Osteoblast (primary cell): ENCODE measurements at regions not wholly inside any gene's neighbourhood (a gene's known extent, or its start where the extent isn't known, plus 50 kb on each side); places are given as distances from the start of the nearest gene placed in this dataset.

Source experiments
- DNase-seq: peaks from one replicate; pipeline ENCODE4 v3.0.0; 2011; ENCODE audit warnings: low spot score, mixed read lengths; ENCODE audit not compliant: insufficient read length; ENCODE audit errors: missing footprints
- H2AFZ ChIP-seq: 2 replicates; pipeline ENCODE4 v1.6.0; 2011; ENCODE audit warnings: mild to moderate bottlenecking, low read length
- H3K27ac ChIP-seq: 2 replicates; pipeline ENCODE4 v1.5.1; 2011; ENCODE audit warnings: mild to moderate bottlenecking, low read depth, low read length, moderate library complexity
- H3K27me3 ChIP-seq: 2 replicates; pipeline ENCODE4 v1.6.0; 2012; ENCODE audit warnings: mild to moderate bottlenecking, control low read depth, inconsistent platforms, low read length, moderate library complexity; ENCODE audit not compliant: insufficient read depth
- H3K36me3 ChIP-seq: 2 replicates; pipeline ENCODE4 v1.5.1; 2011; ENCODE audit warnings: mild to moderate bottlenecking, low read length, control low read depth, moderate library complexity; ENCODE audit not compliant: insufficient read depth
- H3K4me1 ChIP-seq: 2 replicates; pipeline ENCODE4 v1.5.1; 2011; ENCODE audit warnings: mild to moderate bottlenecking, low read length, control low read depth, moderate library complexity; ENCODE audit not compliant: insufficient read depth
- H3K4me2 ChIP-seq: 2 replicates; pipeline ENCODE4 v1.6.0; 2011; ENCODE audit warnings: mild to moderate bottlenecking, low read length; ENCODE audit not compliant: insufficient read depth
- H3K4me3 ChIP-seq: fragments of 200-600 bp; sonication (generic); 3 replicates; pipeline ENCODE4 v1.5.1; 2012; ENCODE audit warnings: mild to moderate bottlenecking, low read length, inconsistent platforms; ENCODE audit not compliant: insufficient read depth
- H3K79me2 ChIP-seq: 2 replicates; pipeline ENCODE4 v1.6.0; 2012; ENCODE audit warnings: mild to moderate bottlenecking, low read length, control low read depth, inconsistent platforms; ENCODE audit not compliant: insufficient read depth
- H3K9me3 ChIP-seq: 2 replicates; pipeline ENCODE4 v1.5.1; 2011; ENCODE audit warnings: low read depth, low read length, control low read depth
- H4K20me1 ChIP-seq: 2 replicates; pipeline ENCODE4 v1.6.0; 2012; ENCODE audit warnings: mild to moderate bottlenecking, low read length, control low read depth; ENCODE audit not compliant: insufficient read depth
- TF ChIP-seq, protein P1 (sequence below): IDR thresholded peaks from 2 replicates; pipeline ENCODE4 v1.5.1; 2011; ENCODE audit warnings: mild to moderate bottlenecking, low read depth, low read length, moderate library complexity; ENCODE audit errors: extremely low read depth

DNA sequence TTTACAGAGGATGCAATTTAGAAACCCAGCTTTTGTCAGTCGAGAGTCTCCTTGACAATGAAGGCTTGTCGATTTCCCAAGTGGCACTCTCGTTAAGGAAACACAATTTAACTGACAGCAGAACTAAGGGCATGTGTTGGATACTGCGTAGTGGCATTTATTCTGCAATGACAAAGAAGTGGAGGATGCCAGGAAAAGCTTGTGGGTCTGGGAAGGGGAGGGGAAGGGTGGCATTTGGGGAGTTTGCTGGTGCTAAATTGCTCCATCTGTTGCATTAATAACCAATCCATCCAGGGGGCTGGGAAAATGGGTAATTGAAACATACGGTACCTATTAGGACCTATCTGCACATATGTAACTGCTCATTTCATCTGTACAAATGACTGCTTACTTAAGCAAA lies 190.6 kb downstream of the NSG2 start:
- peak overlapping the region; percentile 18 for H3K4me3 ChIP-seq
- no peaks in the 10 kb centered on the region for H3K4me1 ChIP-seq
- no peaks in the 10 kb centered on the region for H3K27me3 ChIP-seq
- DNase-seq = no peak
- peaks cover 2% of the 10 kb centered on the region for H3K9me3 ChIP-seq
- H3K27ac ChIP-seq = peak overlapping the region; percentile 21
- no peaks in the 10 kb centered on the region for H3K36me3 ChIP-seq
- TF ChIP-seq, protein P1, sequence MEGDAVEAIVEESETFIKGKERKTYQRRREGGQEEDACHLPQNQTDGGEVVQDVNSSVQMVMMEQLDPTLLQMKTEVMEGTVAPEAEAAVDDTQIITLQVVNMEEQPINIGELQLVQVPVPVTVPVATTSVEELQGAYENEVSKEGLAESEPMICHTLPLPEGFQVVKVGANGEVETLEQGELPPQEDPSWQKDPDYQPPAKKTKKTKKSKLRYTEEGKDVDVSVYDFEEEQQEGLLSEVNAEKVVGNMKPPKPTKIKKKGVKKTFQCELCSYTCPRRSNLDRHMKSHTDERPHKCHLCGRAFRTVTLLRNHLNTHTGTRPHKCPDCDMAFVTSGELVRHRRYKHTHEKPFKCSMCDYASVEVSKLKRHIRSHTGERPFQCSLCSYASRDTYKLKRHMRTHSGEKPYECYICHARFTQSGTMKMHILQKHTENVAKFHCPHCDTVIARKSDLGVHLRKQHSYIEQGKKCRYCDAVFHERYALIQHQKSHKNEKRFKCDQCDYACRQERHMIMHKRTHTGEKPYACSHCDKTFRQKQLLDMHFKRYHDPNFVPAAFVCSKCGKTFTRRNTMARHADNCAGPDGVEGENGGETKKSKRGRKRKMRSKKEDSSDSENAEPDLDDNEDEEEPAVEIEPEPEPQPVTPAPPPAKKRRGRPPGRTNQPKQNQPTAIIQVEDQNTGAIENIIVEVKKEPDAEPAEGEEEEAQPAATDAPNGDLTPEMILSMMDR = no peak
- no peaks in the 10 kb centered on the region for H4K20me1 ChIP-seq
- H3K4me2 ChIP-seq = peak overlapping the region; percentile 57
- peak overlapping the region; percentile 36 for H2AFZ ChIP-seq
- H3K79me2 ChIP-seq = no peaks in the 10 kb centered on the region

DNA sequence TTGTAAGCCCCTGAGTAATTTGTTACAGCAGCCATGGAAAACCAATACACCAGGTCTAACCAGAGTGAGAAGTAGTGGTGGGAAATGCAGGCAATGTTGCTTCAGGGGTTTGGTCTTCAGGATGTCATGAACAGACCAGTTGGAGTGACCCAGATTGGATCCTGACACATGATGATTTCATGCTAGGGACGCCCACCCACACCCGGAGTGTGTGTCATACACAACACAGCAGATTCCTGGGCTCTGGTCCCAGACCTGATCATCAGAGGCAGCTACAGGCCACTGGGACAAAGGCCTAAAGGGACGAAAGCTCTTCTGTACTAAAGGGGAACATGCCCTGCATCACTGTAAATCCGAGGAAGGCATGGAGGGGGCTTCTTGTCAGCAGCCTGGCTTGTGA lies 194.2 kb downstream of the NSG2 start:
- H3K9me3 ChIP-seq = peaks cover 2% of the 10 kb centered on the region
- TF ChIP-seq, protein P1 = no peak
- no peak overlapping the region for H2AFZ ChIP-seq
- no peak for DNase-seq
- H4K20me1 ChIP-seq = no peaks in the 10 kb centered on the region
- no peaks in the 10 kb centered on the region for H3K36me3 ChIP-seq
- H3K27me3 ChIP-seq = no peaks in the 10 kb centered on the region
- H3K4me1 ChIP-seq = no peaks in the 10 kb centered on the region
- H3K27ac ChIP-seq = no peak overlapping the region
- no peaks in the 10 kb centered on the region for H3K79me2 ChIP-seq
- H3K4me3 ChIP-seq = no peak overlapping the region
- H3K4me2 ChIP-seq = no peak overlapping the region

DNA sequence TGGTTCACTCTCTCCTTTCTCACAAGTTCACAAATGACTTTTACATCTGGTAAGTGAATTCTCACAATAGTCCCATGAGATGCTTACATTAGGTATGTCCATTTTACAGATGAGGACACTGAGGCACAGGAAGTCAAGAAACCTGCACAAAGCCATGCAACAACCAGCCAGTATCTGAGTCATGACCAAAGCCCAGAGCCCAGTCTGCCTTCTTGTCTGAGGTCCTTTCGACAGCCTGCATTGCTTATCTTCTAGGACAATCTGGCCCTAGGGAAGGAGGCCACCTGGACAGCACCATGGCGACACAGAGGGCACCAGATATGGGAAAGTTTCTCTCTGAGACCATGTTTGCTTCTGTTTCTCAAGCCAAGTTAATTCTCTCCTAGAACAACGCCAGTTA lies 197.1 kb downstream of the NSG2 start:
- no peaks in the 10 kb centered on the region for H3K36me3 ChIP-seq
- H3K27me3 ChIP-seq = no peaks in the 10 kb centered on the region
- no peaks in the 10 kb centered on the region for H3K79me2 ChIP-seq
- TF ChIP-seq, protein P1 = no peak
- H3K27ac ChIP-seq = no peak overlapping the region
- no peak overlapping the region for H2AFZ ChIP-seq
- peaks cover 2% of the 10 kb centered on the region for H3K9me3 ChIP-seq
- no peaks in the 10 kb centered on the region for H3K4me1 ChIP-seq
- DNase-seq = no peak
- H4K20me1 ChIP-seq = no peaks in the 10 kb centered on the region
- H3K4me2 ChIP-seq = no peak overlapping the region
- no peak overlapping the region for H3K4me3 ChIP-seq

DNA sequence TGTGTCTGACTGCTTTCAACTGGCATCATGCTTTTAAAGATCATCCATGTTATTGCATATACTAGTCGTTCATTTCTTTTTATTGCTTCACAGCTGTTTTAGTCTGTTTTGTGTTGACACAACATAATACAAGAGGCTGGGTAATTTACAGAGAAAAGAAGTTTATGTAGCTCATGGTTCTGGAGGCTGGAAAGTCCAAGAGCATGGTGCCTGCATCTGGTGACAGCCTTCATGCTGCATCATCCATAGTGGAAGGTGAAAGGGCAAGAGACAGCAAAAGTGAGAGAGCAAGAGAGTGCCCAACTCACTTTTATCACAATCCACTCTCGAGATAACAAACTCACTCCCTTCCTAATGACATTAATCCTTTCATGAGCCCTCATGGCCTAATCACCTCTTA lies 198.4 kb downstream of the NSG2 start:
- Histone ChIP-seq H3K27me3 (no peaks in the 10 kb centered on the region), H3K4me2 (no peak overlapping the region), H3K27ac (no peak overlapping the region), H2AFZ (no peak overlapping the region), H3K36me3 (no peaks in the 10 kb centered on the region), H3K9me3 (peaks cover 2% of the 10 kb centered on the region), H3K4me1 (no peaks in the 10 kb centered on the region), H3K4me3 (no peak overlapping the region), H4K20me1 (no peaks in the 10 kb centered on the region), H3K79me2 (no peaks in the 10 kb centered on the region)
- TF ChIP-seq, protein P1 = no peak
- no peak for DNase-seq
